HG02970 (cell line): ENCODE measurements at regions not wholly inside any gene's neighbourhood (a gene's known extent, or its start where the extent isn't known, plus 50 kb on each side); places are given as distances from the start of the nearest gene placed in this dataset.
"Not testable (repeated sequence)": the region's sequence is repeated elsewhere in the genome, so short reads cannot be mapped to it uniquely, and the experiment has no call there.

Source experiments
- ATAC-seq: cut with Tn5 transposase; IDR thresholded peaks from one replicate; pipeline ENCODE4 v1.9.1; 2021; ENCODE audit warnings: mild to moderate bottlenecking, moderate library complexity, moderate number of reproducible peaks; ENCODE audit not compliant: unreplicated experiment, low FRiP score

- ATAC-seq = no peak
Observed at GRCh38 chr1:213749558-213749957, 238.2 kb upstream of the PROX1 start.

- no peak for ATAC-seq
Observed at GRCh38 chr1:213750231-213751063, 237.3 kb upstream of the PROX1 start.

- no peak for ATAC-seq
Observed at GRCh38 chr1:213751064-213751397, 236.7 kb upstream of the PROX1 start.

DNA sequence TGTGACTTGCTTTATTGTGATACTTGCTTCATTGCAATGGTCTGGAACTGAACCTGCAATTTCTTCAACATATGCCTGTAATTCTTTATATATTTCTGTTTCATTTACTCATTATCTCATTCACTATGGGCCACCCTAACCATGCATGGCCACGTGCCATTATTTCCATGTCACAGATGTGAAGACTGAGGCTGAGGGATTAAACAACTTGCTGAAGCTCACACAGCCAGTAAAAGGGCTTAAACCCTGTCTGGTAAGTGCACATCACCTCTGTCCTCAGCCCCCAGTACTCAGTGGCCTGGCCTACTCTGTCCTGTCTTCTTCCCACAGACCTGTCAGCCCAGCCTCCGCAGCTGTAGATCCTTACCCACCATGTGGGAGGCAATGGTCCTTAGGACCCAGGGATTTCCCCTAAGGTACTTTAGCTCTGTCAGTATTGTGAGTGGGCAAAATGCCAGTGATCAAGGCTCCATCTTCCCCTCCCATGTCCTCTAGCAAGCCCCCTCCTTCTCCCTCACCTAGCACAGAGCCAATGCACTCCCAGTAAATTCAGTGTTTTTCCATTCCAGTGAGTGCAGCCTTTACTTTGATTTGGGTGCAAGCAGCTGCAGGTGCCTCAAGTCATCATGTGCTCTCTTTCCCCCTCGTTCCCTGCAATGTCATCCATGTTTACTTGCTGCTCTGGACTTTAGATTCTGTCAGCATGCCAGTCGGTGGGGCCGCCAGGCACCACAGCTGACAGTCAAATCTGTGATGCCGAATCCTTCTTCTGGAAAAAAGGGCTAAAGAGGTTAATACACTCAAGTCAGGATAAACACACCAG, 228.2 kb upstream of the PROX1 start:
- ATAC-seq = no peak

- no peak for ATAC-seq
Observed at GRCh38 chr1:213761845-213762407, 225.8 kb upstream of the PROX1 start.

DNA sequence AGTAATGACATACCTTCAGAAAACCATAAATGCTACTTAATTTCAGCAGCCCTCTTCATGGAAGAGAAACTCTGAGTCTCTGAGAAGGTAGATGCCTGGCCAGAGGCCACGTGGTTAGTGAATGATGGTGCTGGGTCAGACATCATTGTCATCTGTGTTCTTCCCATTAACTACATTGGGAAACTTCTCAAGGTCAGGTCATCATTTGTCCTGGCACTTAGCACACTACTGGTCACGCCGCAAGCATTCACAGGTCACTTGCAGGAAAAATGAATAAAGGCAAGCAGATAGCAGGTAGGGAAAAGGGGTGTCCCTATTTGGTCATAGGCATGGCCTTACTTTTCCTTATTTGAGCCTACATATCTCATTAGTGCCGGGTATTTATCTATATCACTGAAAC, 220.1 kb upstream of the PROX1 start:
- ATAC-seq = no peak

DNA sequence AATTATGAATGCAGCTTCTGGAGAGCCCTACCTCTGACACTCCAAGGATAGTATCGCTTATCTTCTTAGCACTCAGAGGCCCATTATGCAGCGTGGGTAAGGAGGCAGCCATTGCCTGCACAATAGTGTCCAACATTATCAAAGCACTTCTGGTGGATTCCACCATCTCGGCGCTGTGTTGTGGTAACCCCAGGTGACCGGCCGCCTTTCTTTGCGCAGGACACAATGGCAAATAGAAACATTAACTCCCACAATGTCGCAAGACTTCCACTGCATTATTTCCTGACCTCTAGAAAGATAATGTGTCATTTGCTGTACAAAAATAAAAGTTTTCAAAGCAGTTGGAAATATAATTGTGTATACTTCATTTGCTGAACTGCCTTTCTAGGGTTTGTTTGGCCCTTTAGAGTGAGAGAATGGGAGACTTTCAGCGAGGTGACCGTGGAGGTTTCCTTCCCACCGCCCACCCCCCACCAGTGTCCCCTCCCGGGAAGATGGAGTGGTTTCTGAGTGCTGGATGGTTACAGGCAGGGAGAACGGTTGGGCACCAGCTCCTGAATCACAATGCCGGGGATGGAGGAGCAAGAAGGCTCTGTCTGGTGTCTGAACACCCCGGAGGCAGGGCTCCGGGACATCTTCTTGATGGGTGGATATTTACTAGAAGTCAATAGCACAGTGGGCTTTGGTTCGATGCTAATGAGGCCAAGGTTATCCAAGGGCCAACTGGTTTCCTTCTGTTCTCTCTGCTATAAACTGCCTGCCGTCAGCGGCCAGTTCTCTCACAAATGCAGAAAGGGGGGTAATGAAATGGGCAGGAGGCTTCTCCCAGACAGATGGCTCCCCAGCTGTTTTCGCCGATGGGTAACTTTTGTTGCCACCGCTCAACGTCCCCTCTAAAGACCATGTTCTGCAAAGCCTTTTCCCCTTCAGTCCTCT, 215.4 kb upstream of the PROX1 start:
- ATAC-seq = no peak

GRCh38 chr1:213773975-213774374, 213.8 kb upstream of the PROX1 start:
- no peak for ATAC-seq

DNA sequence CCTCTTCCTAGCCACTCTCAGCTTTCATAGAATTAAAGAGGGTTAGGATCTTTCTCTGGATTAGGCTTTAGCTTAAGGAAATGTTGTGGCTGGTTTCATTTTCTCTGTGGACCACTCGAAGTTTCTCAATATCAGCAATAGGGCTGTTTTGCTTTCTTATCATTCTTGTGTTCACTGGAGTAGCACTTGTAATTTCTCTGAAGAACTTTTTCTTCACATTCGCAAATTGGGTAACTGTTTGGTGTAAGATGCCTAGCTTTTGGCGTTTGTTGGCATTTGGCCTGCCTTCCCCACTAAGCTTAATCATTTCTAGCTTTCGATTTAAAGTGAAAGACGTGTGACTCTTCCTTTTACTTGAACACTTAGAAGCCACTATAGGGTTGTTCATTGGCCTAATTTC, 210.8 kb upstream of the PROX1 start:
- ATAC-seq = no peak

DNA sequence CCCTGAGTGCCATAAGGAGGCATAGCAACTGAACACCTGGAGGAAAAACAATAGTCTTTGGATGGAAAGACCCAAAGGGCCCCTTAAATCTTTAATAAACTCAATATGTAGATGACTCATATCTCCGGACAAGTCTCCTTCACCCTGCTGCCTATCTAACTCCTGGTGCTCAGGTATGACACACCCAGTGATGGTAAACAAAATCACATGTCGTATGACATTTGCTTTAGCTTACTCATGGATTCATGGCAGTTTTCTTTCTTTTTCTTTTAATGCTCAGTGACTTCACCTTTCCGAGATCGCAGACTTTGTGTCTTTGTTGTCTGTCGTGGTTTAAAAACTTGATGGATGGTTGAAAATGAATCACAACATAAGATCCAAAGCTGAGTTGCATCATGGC, 208.5 kb upstream of the PROX1 start:
- no peak for ATAC-seq

- no peak for ATAC-seq
Observed at GRCh38 chr1:213782941-213783672, 204.7 kb upstream of the PROX1 start.

- ATAC-seq = no peak
Observed at GRCh38 chr1:213783893-213784292, 203.9 kb upstream of the PROX1 start.

GRCh38 chr1:213786683-213787082, 201.1 kb upstream of the PROX1 start:
- no peak for ATAC-seq

DNA sequence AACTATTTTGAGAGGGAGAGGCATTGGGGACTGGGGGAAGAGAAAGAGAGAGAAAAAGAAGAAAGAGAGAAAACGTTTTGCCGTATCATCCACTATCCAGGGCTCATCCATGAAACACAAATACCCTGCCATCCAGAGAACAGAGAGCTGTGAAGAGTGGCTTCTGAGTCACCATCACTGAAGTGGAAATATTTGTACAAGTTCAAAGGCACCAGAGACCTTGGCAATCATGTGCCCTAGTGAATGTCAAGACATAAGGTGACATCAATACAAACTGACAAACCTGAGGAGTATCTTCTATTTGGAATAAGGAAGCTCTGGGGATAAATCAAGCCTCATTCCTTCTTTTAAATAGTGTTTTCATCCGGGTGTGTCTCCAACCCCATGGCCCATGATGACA, 197.2 kb upstream of the PROX1 start:
- ATAC-seq = no peak

- ATAC-seq = no peak
Observed at GRCh38 chr1:213793482-213794067, 194.2 kb upstream of the PROX1 start.

GRCh38 chr1:213796525-213796924, 191.2 kb upstream of the PROX1 start:
- ATAC-seq = no peak

DNA sequence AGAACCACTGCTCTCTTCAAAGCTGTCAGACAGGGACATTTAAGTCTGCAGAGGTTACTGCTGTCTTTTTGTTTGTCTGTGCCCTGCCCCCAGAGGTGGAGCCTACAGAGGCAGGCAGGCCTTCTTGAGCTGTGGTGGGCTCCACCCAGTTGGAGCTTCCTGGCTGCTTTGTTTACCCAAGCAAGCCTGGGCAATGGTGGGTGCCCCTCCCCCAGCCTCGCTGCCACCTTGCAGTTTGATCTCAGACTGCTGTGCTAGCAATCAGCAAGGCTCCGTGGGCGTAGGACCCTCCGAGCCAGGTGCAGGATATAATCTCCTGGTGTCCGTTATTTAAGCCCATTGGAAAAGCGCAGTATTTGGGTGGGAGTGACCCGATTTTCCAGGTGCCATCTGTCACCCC, 179.5 kb upstream of the PROX1 start:
- ATAC-seq = not testable (repeated sequence)

GRCh38 chr1:213817156-213817555, 170.6 kb upstream of the PROX1 start:
- ATAC-seq = no peak

- no peak for ATAC-seq
Observed at GRCh38 chr1:213820362-213821149, 167.2 kb upstream of the PROX1 start.
